ENCODE measurements at regions not wholly inside any gene's neighbourhood (a gene's known extent, or its start where the extent isn't known, plus 50 kb on each side); places are given as distances from the start of the nearest gene placed in this dataset.
"Not testable (repeated sequence)": the region's sequence is repeated elsewhere in the genome, so short reads cannot be mapped to it uniquely, and the experiment has no call there.

- ATAC-seq: no peak
- Histone ChIP-seq H3K4me3 (no peak overlapping the region), H3K36me3 (ENCODE audit: low read depth) (no peaks in the 10 kb centered on the region), H3K4me1 (ENCODE audit: low read depth) (no peaks in the 10 kb centered on the region), H3K9me3 (no peaks in the 10 kb centered on the region)
- DNase-seq: no peak
- TF ChIP-seq, protein P1, sequence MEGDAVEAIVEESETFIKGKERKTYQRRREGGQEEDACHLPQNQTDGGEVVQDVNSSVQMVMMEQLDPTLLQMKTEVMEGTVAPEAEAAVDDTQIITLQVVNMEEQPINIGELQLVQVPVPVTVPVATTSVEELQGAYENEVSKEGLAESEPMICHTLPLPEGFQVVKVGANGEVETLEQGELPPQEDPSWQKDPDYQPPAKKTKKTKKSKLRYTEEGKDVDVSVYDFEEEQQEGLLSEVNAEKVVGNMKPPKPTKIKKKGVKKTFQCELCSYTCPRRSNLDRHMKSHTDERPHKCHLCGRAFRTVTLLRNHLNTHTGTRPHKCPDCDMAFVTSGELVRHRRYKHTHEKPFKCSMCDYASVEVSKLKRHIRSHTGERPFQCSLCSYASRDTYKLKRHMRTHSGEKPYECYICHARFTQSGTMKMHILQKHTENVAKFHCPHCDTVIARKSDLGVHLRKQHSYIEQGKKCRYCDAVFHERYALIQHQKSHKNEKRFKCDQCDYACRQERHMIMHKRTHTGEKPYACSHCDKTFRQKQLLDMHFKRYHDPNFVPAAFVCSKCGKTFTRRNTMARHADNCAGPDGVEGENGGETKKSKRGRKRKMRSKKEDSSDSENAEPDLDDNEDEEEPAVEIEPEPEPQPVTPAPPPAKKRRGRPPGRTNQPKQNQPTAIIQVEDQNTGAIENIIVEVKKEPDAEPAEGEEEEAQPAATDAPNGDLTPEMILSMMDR (IDR thresholded peaks at IDR 0.05): no peak
- intact Hi-C loops (cut with DNase I, micrococcal nuclease): no loop called here
Observed at GRCh38 chr1:72969461-72969860, 687.1 kb upstream of the NEGR1 start.

- intact Hi-C loops (cut with DNase I, micrococcal nuclease): no loop called here
- TF ChIP-seq, protein P1 (IDR thresholded peaks at IDR 0.05): no peak
- H3K36me3 ChIP-seq (ENCODE audit: low read depth): no peaks in the 10 kb centered on the region
Observed at GRCh38 chr1:72954943-72955342, 672.6 kb upstream of the NEGR1 start.

DNA sequence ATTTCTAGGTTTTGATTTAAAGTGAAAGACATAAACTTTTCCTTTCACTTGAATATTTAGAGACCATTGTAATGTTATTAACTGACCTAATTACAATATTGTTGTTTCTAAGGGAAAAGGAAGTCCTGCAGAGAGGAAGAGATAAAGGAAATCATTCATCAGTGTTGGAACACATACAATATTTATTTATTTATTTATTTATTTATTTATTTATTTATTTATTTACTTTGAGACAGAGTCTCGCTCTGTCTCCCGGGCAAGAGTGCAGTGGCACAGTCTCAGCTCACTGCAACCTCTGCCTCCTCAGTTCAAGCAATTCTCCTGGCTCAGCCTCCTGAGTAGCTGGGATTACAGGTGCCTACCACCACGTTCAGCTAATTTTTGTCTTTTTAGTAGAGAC is 668.6 kb upstream of the NEGR1 start:
- intact Hi-C loops (cut with DNase I, micrococcal nuclease); DNase-seq; H3K4me1 ChIP-seq (ENCODE audit: low read depth); ATAC-seq; H3K4me3 ChIP-seq; H3K9me3 ChIP-seq; H3K36me3 ChIP-seq (ENCODE audit: low read depth): not testable (repeated sequence)

More at GRCh38 chr1:72954943-72955342, 672.6 kb upstream of the NEGR1 start:
- Histone ChIP-seq H3K4me3 (no peak overlapping the region), H3K9me3 (no peaks in the 10 kb centered on the region), H3K4me1 (ENCODE audit: low read depth) (no peaks in the 10 kb centered on the region)
- no peak for DNase-seq
- no peak for ATAC-seq

GRCh38 chr1:72946903-72947499 is 664.7 kb upstream of the NEGR1 start:
- no peaks in the 10 kb centered on the region for H3K36me3 ChIP-seq (ENCODE audit: low read depth)
- no peaks in the 10 kb centered on the region for H3K4me1 ChIP-seq (ENCODE audit: low read depth)
- H3K9me3 ChIP-seq: no peaks in the 10 kb centered on the region
- ATAC-seq (no peak), DNase-seq (no peak)
- H3K4me3 ChIP-seq: no peak overlapping the region
- intact Hi-C loops (cut with DNase I, micrococcal nuclease): no loop called here
- TF ChIP-seq, protein P1 (IDR thresholded peaks at IDR 0.05): no peak

DNA sequence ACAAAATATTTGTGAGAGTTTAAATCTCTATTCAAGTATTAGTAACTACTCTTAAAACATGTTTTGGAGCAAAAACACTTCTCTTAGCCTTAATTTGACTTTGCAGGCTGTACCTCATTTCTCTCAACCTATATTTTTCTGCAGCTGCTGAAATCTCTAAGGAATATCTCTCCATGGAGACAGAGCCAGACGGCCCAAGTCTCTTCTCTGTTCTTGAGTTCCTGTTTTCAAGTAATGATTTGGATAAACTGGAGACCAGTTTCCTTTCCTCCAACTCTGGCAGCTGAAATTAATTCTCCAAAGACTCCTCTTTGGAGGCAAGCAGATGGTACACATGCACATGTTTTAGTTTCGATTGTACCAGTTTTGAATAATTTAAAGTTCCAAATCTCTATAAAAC is 659.7 kb upstream of the NEGR1 start:
- DNase-seq: no peak
- no peak for ATAC-seq
- H3K4me3 ChIP-seq: no peak overlapping the region
- H3K4me1 ChIP-seq (ENCODE audit: low read depth): no peaks in the 10 kb centered on the region
- TF ChIP-seq, protein P1 (IDR thresholded peaks at IDR 0.05): no peak
- no peaks in the 10 kb centered on the region for H3K9me3 ChIP-seq
- intact Hi-C loops (cut with DNase I, micrococcal nuclease): no loop called here
- H3K36me3 ChIP-seq (ENCODE audit: low read depth): no peaks in the 10 kb centered on the region

DNA sequence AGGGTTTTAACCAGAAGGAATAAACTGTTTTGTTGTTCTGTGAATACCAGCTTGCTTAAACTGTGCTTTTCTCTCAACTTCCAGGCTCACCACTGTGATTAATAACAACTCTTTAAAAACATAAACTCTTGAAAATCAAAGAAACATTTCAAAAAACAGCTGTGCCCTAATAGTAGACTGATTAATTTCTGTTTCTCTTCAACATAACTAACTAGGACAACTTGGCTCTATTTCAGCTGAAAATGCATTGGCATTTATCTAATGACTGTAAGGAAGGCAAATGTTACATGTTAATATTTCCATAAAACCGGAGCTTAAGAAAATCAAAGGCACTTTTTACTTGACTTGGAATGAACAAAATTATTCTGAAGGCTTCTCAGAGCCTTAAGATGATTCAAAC is 656.1 kb upstream of the NEGR1 start:
- no peak for ATAC-seq
- DNase-seq: no peak
- intact Hi-C loops (cut with DNase I, micrococcal nuclease): no loop called here

More for the DNA sequence above, 656.1 kb upstream of the NEGR1 start:
- Histone ChIP-seq H3K36me3 (ENCODE audit: low read depth) (no peaks in the 10 kb centered on the region), H3K9me3 (no peaks in the 10 kb centered on the region), H3K4me3 (no peak overlapping the region), H3K4me1 (ENCODE audit: low read depth) (no peaks in the 10 kb centered on the region)
- TF ChIP-seq, protein P1 (IDR thresholded peaks at IDR 0.05): no peak
